K562 (cell line): ENCODE measurements at regions not wholly inside any gene's neighbourhood (a gene's known extent, or its start where the extent isn't known, plus 50 kb on each side); places are given as distances from the start of the nearest gene placed in this dataset.
"Not testable (repeated sequence)": the region's sequence is repeated elsewhere in the genome, so short reads cannot be mapped to it uniquely, and the experiment has no call there.

ENCODE experiments used
- ATAC-seq: fragments of 200-7000 bp; cut with Tn5 transposase; 3 replicates; pipeline ENCODE4 v1.9.1; 2020; ENCODE audit warnings: moderate library complexity
- BruUV-seq: library from RNA; stranded (reverse); fragments of 400-500 nt; replicated peaks from 2 replicates; lab custom pipeline; 2021; lab: Mats Ljungman, UMichigan
- CTCF ChIA-PET: fragments of 300-600 bp; formaldehyde crosslinking; extraction: SDS; loops from one replicate; lab custom pipeline; 2021; ENCODE audit warnings: low intra/inter-chr PET ratio; lab: Yijun Ruan, JAX
- POLR2A ChIA-PET: fragments of 300-600, 350-650 bp; sonication (Branson Sonifier 250); formaldehyde crosslinking; extraction: SDS; loops from one replicate; lab custom pipeline; 2021; ENCODE audit warnings: antibody characterized with exemption, inconsistent platforms; lab: Yijun Ruan, JAX
- DNase-seq, 4 experiments: peaks; one replicate each; pipeline versions ENCODE4 v3.0.0 to v3.0.0-alpha.2; 2011 to 2018; ENCODE audit warnings: low spot score in 3 of 4, mixed read lengths in 3 of 4; ENCODE audit errors: extremely low read depth in 1 of 4
- FAIRE-seq: peaks from 2 replicates; lab custom pipeline; 2011; peaks lifted over from hg19 to GRCh38; lab: Jason Lieb, UNC
- H2AFZ ChIP-seq: 2 replicates; pipeline ENCODE4 v1.6.0; 2011; ENCODE audit warnings: low read depth, low read length, control low read depth, inconsistent platforms
- H3K27ac ChIP-seq: fragments of 200-600 bp; 3 replicates; pipeline ENCODE4 v1.8.0; 2011; ENCODE audit warnings: low read depth, mild to moderate bottlenecking, control low read depth, inconsistent platforms, low read length, moderate library complexity, mixed read lengths; ENCODE audit errors: extremely low read depth
- H3K27me3 ChIP-seq, 2 experiments: fragments of 300-600 bp in 1 of 2; 2 replicates in 1 of 2; 3 replicates in 1 of 2; pipeline versions ENCODE4 v1.6.0 to v1.8.0; 2011; ENCODE audit warnings: inconsistent platforms in 2 of 2, low read length in 2 of 2, mild to moderate bottlenecking in 1 of 2, mixed read lengths in 1 of 2, moderate library complexity in 1 of 2; ENCODE audit not compliant: control insufficient read depth in 2 of 2, insufficient read depth in 2 of 2
- H3K36me3 ChIP-seq: fragments of 300-600 bp; 3 replicates; pipeline ENCODE4 v1.8.0; 2011; ENCODE audit warnings: mild to moderate bottlenecking, low read length, inconsistent platforms; ENCODE audit not compliant: control insufficient read depth, insufficient read depth
- H3K4me1 ChIP-seq, 2 experiments: fragments of 200-600 bp in 1 of 2; replicated peaks in 1 of 2; 2 replicates in 1 of 2; 3 replicates in 1 of 2; pipeline versions ENCODE4 v1.5.1 to v1.8.0; 2011; ENCODE audit warnings: inconsistent platforms in 2 of 2, low read length in 2 of 2, mild to moderate bottlenecking in 1 of 2, mixed read lengths in 1 of 2, moderate library complexity in 1 of 2; ENCODE audit not compliant: control insufficient read depth in 2 of 2, insufficient read depth in 2 of 2
- H3K4me2 ChIP-seq: 2 replicates; pipeline ENCODE4 v1.6.1; 2011; ENCODE audit warnings: low read length, control low read depth, inconsistent platforms, mixed read lengths; ENCODE audit not compliant: insufficient read depth
- H3K4me3 ChIP-seq: fragments of 200-600 bp; sonication (generic), shearing (Covaris generic); 2 replicates; pipeline ENCODE4 v1.5.1; 2016; ENCODE audit warnings: control low read depth, inconsistent platforms
- H3K79me2 ChIP-seq: fragments of 200-600 bp; 3 replicates; pipeline ENCODE4 v1.8.0; 2011; ENCODE audit warnings: low read length, inconsistent platforms; ENCODE audit not compliant: control insufficient read depth, insufficient read depth
- H3K9ac ChIP-seq, 2 experiments: 2 replicates each; pipeline versions ENCODE4 v1.6.0 to v1.6.1; 2011; ENCODE audit warnings: low read depth in 2 of 2, low read length in 2 of 2, control low read depth in 1 of 2, inconsistent platforms in 1 of 2, mild to moderate bottlenecking in 1 of 2, mixed read lengths in 1 of 2; ENCODE audit not compliant: insufficient read depth in 1 of 2
- H3K9me1 ChIP-seq: one replicate; pipeline ENCODE4 v1.6.0; 2011; ENCODE audit warnings: inconsistent platforms, mild to moderate bottlenecking, low read length, moderate library complexity; ENCODE audit not compliant: control insufficient read depth, insufficient read depth
- H3K9me3 ChIP-seq: replicated peaks from 2 replicates; pipeline ENCODE4 v1.5.1; 2011; ENCODE audit warnings: low read depth, low read length, inconsistent platforms; ENCODE audit not compliant: control insufficient read depth, insufficient read depth
- H4K20me1 ChIP-seq: replicated peaks from 2 replicates; pipeline ENCODE4 v1.6.1; 2011; ENCODE audit warnings: low read length, inconsistent platforms, mixed read lengths; ENCODE audit not compliant: control insufficient read depth, insufficient read depth
- in situ Hi-C: fragments of 300-500 bp; cut with MboI; formaldehyde crosslinking; loops from 4 replicates; pipeline ENCODE4 v1.15.0; 2018; ENCODE audit warnings: inconsistent platforms, mixed read lengths
- intact Hi-C: fragments of 100-400 bp; cut with micrococcal nuclease; formaldehyde crosslinking; loops from 2 replicates; pipeline ENCODE4 v1.14.2; 2022

DNA sequence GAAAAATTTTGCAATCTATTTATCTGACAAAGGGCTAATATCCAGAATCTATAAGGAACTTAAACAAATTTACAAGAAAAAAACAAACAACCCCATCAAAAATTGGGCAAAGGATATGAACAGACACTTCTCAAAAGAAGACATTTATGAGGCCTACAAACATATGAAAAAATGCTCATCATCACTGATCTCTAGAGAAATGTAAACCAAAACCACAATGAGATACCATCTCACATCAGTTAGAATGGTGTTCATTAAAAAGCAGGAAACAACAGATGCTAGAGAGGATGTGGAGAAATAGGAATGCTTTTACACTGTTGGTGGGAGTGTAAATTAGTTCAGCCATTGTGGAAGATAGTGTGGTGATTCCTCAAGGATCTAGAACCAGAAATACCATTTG lies 49.9 kb upstream of the MCHR2 start:
- H3K79me2 ChIP-seq, H3K9me3 ChIP-seq, FAIRE-seq, H3K9ac ChIP-seq, H3K27me3 ChIP-seq, DNase-seq, in situ Hi-C loops, ATAC-seq, BruUV-seq, H2AFZ ChIP-seq, H3K4me3 ChIP-seq, CTCF ChIA-PET, H3K4me2 ChIP-seq, intact Hi-C loops, H3K27ac ChIP-seq, H3K4me1 ChIP-seq, H3K36me3 ChIP-seq, H4K20me1 ChIP-seq, POLR2A ChIA-PET, H3K9me1 ChIP-seq: not testable (repeated sequence)
